Esophagus muscularis mucosa (tissue), 4 donors: ENCODE measurements at regions not wholly inside any gene's neighbourhood (a gene's known extent, or its start where the extent isn't known, plus 50 kb on each side); places are given as distances from the start of the nearest gene placed in this dataset.
A peak's percentile ranks its signal among the peaks of the same experiment; 100 is the strongest.

Source experiments
- DNase-seq: peaks from one replicate; pipeline ENCODE4 v3.0.0-alpha.2; 2017; ENCODE audit errors: extremely low spot score
- H3K27ac ChIP-seq, 4 donors: fragments of 200-600 bp; sonication (generic); replicated peaks in 1 of 4; 1 replicate in 3 of 4; 2 replicates in 1 of 4; pipeline ENCODE4 v1.5.1; 2016 to 2019; ENCODE audit warnings: mild to moderate bottlenecking in 1 of 4
- H3K27me3 ChIP-seq, 4 donors: fragments of 200-600 bp; sonication (generic); one replicate each; pipeline versions ENCODE4 v1.5.1 to v1.6.0; 2016 to 2019
- H3K36me3 ChIP-seq, 4 donors: fragments of 200-600 bp; sonication (generic); one replicate each; pipeline ENCODE4 v1.5.1; 2016 to 2019
- H3K4me1 ChIP-seq, 4 donors: fragments of 200-600 bp; sonication (generic); one replicate each; pipeline ENCODE4 v1.5.1; 2016 to 2019
- H3K4me3 ChIP-seq, 4 donors: fragments of 200-600 bp; sonication (generic); 1 replicate in 2 of 4; 2 replicates in 2 of 4; pipeline ENCODE4 v1.5.1; 2016 to 2019; ENCODE audit warnings: mild to moderate bottlenecking in 4 of 4, moderate library complexity in 1 of 4
- H3K9me3 ChIP-seq, 4 donors: fragments of 200-600 bp; sonication (generic); 1 replicate in 3 of 4; 2 replicates in 1 of 4; pipeline ENCODE4 v1.5.1; 2016 to 2019
- CTCF ChIP-seq, 3 experiments: fragments of 200-600 bp in 2 of 3; fragments of 450-650 bp in 1 of 3; sonication (generic) in 2 of 3; IDR thresholded peaks; one replicate each; pipeline ENCODE4 v1.5.1; 2017 to 2019; ENCODE audit warnings: antibody characterized with exemption in 3 of 3, mild to moderate bottlenecking in 2 of 3, moderate library complexity in 1 of 3
- EP300 ChIP-seq: sonication (generic); formaldehyde crosslinking; IDR thresholded peaks from one replicate; pipeline ENCODE4 v1.6.1; 2017; ENCODE audit warnings: antibody characterized with exemption
- POLR2A ChIP-seq: fragments of 450-650 bp; IDR thresholded peaks from one replicate; pipeline ENCODE4 v1.6.1; 2017; ENCODE audit warnings: antibody characterized with exemption, moderate library complexity, mild to moderate bottlenecking, low read depth
- POLR2AphosphoS5 ChIP-seq, 2 donors: sonication (generic); formaldehyde crosslinking; IDR thresholded peaks; one replicate each; pipeline ENCODE4 v1.6.1; 2017; ENCODE audit warnings: antibody characterized with exemption in 2 of 2
- WGBS: methylation state at CpG from one replicate; pipeline ENCODE4 v1.1.5; 2018; 5-methylcytosine and 5-hydroxymethylcytosine counted together
- intact Hi-C: fragments of 100-400 bp; cut with DNase I; formaldehyde crosslinking; loops from one replicate; pipeline ENCODE4 v1.15.1; 2023

GRCh38 chr3:55167586-55168317 is 239.9 kb upstream of the LRTM1 start:
- peak overlapping the region; percentile 26 to 52 (median 36) for H3K27ac ChIP-seq
- 60% methylated on average over 4 of the region's 4 CpGs for WGBS
- no peak overlapping the region for H3K4me3 ChIP-seq
- H3K27me3 ChIP-seq, result no peaks in the 10 kb centered on the region
- intact Hi-C loops, result loop anchor here (5.0 kb wide), 1 partner anchor 215 kb away; no protein-coding TSS in a partner anchor
- no peak for TF ChIP-seq CTCF (IDR thresholded peaks at IDR 0.05)
- no peak for TF ChIP-seq EP300
- no peak for TF ChIP-seq POLR2A
- peak; percentile 2 for DNase-seq
- H3K9me3 ChIP-seq, result peaks cover 0 to 5% (median 0%) of the 10 kb centered on the region in 4 donors
- H3K36me3 ChIP-seq, result no peaks in the 10 kb centered on the region
- H3K4me1 ChIP-seq, result peaks cover 0 to 33% (median 20%) of the 10 kb centered on the region in 4 donors

GRCh38 chr3:55166576-55167555 is 239.0 kb upstream of the LRTM1 start:
- intact Hi-C loops, result loop anchor here (5.0 kb wide), 1 partner anchor 215 kb away; no protein-coding TSS in a partner anchor
- TF ChIP-seq EP300 (no peak), POLR2AphosphoS5 (IDR thresholded peaks at IDR 0.05) (no peak)
- WGBS, result 49% methylated on average over 5 of the region's 5 CpGs

GRCh38 chr3:55165704-55166405 is 238.0 kb upstream of the LRTM1 start:
- H3K27me3 ChIP-seq, result no peaks in the 10 kb centered on the region
- H3K9me3 ChIP-seq, result no peaks in the 10 kb centered on the region
- no peaks in the 10 kb centered on the region for H3K36me3 ChIP-seq
- intact Hi-C loops, result loop anchor here (5.0 kb wide), 1 partner anchor 214 kb away; no protein-coding TSS in a partner anchor
- no peak overlapping the region for H3K4me3 ChIP-seq
- no peak for TF ChIP-seq POLR2A
- TF ChIP-seq EP300, result no peak
- no peak for TF ChIP-seq POLR2AphosphoS5 (IDR thresholded peaks at IDR 0.05)
- no peak for TF ChIP-seq CTCF (IDR thresholded peaks at IDR 0.05)
- H3K4me1 ChIP-seq, result peaks cover 0 to 33% (median 20%) of the 10 kb centered on the region in 4 donors
- no peak overlapping the region for H3K27ac ChIP-seq
- WGBS, result 78% methylated on average over 6 of the region's 6 CpGs
- peak; percentile 64 for DNase-seq

More at GRCh38 chr3:55166576-55167555, 239.0 kb upstream of the LRTM1 start:
- Histone ChIP-seq H3K9me3 (no peaks in the 10 kb centered on the region), H3K27ac (peak overlapping the region in 3 of 4 donors; percentile 28 to 52 (median 45)), H3K4me1 (peaks cover 0 to 33% (median 20%) of the 10 kb centered on the region in 4 donors), H3K27me3 (no peaks in the 10 kb centered on the region), H3K4me3 (no peak overlapping the region), H3K36me3 (no peaks in the 10 kb centered on the region)
- DNase-seq, result peak; percentile 60

GRCh38 chr3:55165278-55165677 is 237.4 kb upstream of the LRTM1 start:
- TF ChIP-seq CTCF (IDR thresholded peaks at IDR 0.05) (no peak), POLR2AphosphoS5 (IDR thresholded peaks at IDR 0.05) (no peak), POLR2A (no peak), EP300 (no peak)
- DNase-seq, result peak; percentile 64
- no peaks in the 10 kb centered on the region for H3K36me3 ChIP-seq
- H3K27ac ChIP-seq, result no peak overlapping the region
- H3K4me3 ChIP-seq, result no peak overlapping the region
- intact Hi-C loops, result loop anchor here (5.0 kb wide), 1 partner anchor 213 kb away; no protein-coding TSS in a partner anchor
- H3K9me3 ChIP-seq, result no peaks in the 10 kb centered on the region
- WGBS, result 94% methylated on average over 3 of the region's 3 CpGs
- H3K27me3 ChIP-seq, result no peaks in the 10 kb centered on the region
- H3K4me1 ChIP-seq, result peaks cover 0 to 32% (median 20%) of the 10 kb centered on the region in 4 donors
